CD4-positive, alpha-beta T cell treated with Interleukin-15 for 1 hour (primary cell): ENCODE measurements at regions not wholly inside any gene's neighbourhood (a gene's known extent, or its start where the extent isn't known, plus 50 kb on each side); places are given as distances from the start of the nearest gene placed in this dataset.
"Not testable (repeated sequence)": the region's sequence is repeated elsewhere in the genome, so short reads cannot be mapped to it uniquely, and the experiment has no call there.

Source experiments
- DNase-seq: peaks from one replicate; pipeline ENCODE4 v3.0.0-alpha.2; 2020

DNA sequence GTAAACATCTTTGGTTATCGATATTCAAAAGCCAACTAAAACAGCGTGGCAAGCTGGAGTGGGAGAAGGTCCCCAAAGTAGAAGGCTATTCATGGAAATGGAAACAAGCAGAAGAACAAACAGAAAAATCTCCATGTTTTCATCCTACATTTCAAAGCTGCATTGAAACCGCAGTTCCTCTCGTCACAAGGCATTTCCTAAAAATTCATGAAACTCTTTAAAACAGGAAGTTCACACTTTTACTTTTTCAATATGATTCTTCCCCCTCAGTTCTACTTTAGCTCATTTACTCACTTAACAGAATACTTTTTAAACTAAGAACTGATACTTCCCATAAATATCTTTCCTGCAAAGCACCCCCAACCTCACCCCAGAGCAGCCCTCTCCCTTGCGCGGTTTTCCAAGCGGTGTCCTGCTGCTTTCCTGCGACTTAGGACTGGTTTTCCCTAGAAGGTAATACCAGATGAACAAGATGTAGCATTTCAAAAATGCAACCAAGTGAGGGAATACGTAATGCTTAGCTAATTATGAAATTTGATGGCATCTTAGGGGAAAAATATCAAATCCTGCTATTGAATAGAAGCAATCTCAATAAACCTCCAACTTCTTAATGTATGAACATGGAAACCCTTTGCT is 228.3 kb upstream of the PKN2 start:
- no peak for DNase-seq

DNA sequence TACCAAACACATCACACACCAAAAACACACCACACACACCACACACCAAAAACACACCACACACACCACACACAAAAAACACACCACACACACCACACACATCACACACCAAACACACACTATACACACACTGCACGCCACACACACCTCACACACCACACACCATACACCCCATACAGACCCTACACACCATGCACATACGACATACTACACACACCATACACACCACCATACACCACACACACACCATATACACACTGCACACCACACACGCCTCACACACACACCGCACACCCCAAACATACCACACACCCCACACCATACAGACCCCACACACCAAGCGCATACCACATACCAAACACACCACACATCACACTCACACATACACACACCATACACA is 226.9 kb upstream of the PKN2 start:
- DNase-seq = no peak

DNA sequence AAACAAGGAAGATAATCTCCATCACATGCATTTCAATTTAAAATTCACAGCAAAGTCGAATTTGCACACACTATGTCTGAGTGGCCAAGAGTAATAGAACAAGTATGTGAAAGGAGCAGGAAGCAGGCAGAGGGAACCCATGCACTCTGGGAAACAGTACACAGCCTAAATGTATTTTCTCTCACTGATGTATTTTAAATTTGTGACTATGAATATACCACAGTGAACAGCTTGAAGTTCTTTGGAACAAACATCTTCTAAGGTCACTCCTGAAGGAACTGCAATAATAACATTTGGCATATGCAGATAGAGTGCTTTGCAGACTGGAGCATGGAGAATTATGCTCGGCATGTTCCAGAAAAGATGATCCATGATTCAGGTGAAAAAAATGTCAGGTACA is 223.1 kb upstream of the PKN2 start:
- no peak for DNase-seq

DNA sequence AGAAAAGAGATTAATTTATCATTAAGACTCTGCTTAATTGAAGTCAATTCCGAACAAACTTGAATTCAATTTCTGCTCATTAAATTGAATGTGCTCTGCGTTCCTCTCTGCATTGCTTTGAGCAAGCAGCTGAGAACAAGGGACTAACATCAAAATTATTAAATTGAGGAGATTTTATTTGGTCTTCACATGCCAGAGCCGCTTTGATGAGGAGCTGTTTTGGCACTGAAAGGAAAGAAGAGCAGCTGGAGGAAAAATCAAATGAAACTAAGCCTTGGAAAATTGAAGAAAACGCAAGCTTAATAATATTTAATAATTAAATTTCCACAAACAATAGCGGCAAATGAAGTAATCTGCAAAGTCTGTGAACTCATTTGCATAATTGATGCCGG is 222.0 kb upstream of the PKN2 start:
- no peak for DNase-seq

DNA sequence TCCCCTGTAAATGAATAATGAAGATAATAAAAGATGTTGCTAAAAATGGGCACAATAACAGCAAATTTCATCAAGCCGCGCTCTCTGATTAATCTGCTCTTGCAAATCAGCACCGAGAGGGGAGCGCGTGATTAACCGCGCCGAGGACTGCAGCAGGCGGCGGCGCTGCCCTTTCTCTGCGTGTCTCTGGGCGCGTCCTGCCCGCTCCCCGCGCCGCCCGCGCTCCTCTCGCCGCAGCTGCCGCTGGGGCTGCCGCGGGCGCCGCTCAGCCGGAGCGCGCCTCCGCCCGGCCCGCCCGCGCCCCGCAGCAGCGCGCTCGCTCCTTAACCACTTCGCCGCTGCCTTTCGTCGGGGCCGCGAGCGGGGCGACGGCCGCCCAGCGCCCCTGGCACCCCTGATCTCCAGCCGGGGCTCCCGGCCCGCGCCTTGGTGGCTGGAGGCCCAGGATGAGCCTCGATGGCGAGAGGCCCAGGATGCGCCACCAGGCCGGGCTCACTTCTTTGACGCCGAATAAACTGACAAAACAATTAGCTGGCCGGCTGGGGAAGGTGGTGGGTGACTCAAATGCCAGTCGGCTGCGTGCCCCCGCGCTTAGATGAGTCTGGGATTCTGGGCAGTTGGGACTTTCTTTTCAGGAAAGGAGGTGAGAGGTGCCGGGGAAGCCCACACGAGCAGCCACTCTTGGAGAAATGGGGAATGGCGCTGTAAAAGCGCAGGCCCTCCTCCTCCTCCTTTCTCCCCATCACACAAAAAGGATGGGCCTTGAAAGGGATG is 221.4 kb upstream of the PKN2 start:
- no peak for DNase-seq

DNA sequence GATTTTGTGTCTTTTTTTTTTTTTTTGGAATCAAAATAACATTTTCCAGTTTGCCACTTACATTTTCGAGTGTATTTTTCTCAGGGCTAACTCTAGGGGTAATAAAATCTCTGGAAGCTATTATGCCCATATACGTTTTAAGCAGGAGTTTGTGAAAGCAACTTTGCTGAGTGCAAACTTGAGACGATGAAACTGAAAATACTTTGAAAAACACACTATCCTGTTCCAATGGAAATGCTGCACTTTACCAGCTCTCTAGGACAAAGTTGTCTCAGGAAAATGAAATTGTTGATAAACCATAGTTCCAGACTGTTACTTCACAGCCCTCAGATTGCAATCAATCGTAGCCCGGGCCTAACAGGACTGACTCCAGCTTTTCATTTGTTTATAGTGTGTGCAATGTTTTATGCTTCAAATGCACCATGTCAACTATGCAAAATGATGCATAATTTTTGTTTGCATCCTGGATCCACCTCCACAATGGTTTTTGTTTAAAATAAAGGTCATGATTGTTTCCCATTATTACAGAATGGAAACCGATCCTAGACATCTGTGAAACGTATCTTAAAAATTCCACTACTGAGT is 220.6 kb upstream of the PKN2 start:
- DNase-seq = no peak

DNA sequence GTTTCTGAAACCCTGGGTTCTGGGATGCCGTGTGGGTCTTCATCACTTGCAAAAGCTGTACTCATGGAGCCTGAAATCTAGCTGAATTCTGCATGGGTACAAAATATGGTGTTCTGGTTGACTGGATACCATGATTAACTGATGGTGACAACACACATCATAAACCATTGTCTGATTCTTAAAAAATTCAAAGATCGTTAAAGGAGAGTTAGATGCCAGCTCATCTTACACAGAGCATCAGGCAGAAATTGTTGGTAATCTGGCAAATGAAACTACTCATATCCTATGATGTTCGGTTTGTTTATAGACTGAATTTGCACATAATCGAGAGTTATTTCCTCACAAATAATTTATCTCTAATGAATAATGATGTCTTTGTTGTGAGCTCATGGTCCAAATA is 218.1 kb upstream of the PKN2 start:
- no peak for DNase-seq

DNA sequence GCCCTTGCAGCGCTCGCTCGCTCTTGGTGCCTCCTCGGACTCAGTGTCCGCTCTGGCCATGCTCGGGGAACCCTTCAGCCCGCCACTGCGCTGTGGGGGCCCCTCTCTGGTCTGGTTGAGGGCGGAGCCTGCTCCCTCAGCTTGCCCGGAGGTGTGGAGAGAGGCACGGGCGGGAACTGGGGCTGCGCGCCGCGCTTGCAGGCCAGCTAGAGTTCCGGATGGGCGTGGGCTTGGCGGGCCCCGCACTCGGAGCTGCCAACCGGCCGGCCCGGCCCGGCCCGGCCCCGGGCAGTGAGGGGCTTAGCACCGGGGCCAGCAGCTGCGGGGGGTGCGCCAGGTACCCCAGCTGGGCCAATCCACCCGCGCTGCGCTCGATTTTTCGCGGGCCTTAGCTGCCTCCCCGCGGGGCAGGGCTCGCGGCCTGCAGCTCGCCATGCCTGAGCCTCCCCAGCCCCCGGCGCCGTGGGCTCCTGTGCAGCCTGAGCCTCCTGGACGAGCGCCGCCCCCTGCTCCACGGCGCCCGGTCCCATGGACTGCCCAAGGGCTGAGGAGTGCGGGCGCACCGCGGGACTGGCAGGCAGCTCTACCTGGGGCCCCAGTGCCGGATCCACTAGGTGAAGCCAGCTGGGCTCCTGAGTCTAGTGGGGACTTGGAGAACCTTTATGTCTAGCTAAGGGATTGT is 217.0 kb upstream of the PKN2 start:
- DNase-seq = no peak

DNA sequence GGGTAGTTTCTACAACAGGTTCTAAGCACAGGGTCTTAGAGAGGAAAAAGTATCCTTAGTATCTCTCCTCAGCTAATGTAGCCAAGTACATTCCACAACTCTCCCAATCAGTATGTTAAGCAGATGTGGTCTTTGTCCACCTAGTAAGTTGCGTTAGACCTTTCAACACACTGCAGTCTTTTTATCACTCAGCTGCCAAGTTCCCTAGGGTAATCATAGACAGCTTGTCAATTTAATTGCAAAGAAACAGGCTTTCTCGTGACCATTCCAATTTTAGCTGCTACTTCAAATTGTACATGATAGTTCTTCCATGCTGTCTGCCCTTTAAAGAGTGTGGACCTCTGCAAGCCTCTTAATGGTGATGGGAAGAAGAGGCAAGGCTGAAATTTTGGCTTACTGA is 211.8 kb upstream of the PKN2 start:
- no peak for DNase-seq

DNA sequence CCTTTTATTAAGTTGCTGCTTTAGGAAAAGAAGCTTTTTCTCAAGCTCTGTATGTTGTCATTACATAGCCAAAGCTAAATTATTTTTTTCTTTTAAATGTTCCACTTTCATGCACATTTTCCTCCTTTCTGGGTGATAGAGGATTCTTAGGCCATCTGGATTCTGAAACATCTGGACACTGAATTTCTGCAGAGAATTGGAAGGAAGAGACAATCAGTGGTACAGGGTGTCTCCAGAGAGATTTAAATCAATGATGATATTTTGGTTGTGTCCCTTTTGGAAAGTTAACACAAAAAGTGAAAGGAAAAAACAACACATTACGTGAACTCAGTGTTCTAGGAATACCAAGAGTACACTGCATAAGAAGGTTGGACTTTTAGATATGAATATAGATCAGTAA is 211.4 kb upstream of the PKN2 start:
- no peak for DNase-seq

DNA sequence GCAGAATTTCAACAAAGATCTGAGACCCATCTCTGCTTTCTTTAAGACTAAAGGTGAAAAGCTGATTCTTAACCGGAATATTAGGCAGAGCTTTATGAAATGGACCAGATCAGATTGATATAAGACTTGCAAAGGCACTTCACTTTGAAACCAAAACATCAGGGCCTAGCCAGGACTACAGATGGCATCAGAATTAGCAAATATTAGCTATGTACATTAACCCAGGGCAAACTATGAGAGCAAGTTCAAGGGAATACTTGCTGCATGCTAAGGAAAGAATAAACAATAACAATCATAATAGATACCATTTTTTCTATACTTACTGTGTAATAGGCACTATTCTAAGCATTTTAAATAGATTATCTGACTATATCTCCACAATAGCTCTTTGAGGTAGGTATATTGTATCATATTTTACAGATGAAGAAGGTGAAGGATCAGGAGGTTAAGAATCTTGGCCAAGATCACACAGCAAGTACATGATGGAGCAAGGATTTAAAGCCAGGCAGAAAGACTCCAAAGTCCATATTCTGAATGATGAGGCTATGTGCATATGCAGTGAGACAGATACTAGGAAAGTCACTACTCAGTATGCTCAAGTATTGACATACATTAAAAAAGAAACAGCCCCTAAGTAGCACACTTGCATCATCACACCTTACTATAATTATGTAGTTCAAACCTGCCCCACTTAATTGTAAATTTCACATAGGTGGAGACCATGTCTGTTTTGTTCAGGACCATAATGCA is 209.3 kb upstream of the PKN2 start:
- DNase-seq = no peak

DNA sequence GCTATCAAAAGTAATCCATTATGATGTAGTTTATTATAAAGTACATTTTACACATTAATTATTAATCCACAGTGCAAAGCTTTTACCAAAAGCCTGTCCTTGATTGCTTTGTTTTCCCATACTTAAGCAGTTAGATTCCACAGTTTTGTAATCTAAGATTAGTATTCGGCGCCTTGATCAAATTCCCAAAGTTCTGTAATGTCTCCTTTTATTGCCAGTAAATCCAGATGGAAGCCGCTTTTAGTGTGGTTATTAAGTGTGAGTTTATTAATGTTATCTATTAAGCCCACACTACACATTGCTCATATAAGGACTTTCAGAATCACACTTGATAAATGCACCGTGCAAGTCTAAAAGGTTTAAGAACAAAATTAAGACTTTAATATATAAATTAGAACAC is 199.2 kb upstream of the PKN2 start:
- DNase-seq = no peak

DNA sequence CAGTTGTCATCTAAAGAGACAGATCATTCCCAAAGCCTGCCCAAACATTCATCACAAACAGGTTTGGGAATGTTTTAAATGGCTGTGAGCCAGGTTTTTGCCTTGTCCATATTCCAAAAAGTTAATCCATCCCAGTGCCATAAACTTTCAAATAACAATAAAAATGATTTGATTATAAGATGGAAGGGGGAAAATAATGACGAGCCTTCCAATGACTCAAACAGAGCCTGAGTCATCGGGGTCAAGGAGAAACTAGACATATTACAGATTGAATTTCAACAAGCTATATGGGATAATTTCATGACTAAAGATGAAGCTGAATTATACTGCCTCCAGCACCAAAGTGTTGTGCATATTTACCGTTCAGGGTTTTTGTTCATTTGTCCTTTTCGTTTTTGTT is 195.8 kb upstream of the PKN2 start:
- no peak for DNase-seq

DNA sequence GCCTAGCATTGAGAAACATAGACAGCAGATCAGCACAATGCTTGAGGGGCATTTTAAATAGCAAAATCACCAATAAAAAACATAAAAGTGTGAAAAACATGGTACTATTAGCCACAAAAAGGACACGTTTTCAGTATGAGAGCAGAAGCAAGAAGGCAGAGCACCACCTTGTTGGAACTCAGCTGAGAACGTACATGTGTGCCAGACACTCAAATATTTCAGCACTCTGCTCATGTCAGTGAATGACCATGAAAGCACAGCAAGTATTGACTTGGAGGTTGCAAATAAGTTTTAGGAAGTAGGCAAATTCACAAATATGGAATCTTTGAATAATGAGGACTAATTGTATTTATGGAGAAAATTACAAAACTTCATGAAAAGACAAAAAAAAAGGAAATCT is 193.4 kb upstream of the PKN2 start:
- DNase-seq = no peak

DNA sequence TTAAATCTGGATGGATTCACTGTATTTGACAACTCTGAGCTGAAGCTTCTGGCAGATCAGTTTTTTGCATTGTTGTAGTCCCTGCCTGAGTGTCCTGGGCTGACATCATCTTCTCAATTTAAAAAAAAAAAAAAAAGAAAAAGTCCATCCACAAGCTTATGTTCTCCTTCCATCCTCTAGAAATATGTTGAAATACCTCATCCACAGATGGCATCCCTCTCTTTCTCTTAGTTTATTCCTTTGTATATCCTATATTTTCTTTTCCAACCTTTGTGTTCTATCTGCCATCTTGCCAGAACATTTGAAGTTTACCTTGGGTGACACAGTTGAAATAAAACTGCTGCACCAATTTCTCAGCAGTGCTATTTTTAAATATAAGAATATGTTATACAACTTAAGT is 184.4 kb upstream of the PKN2 start:
- no peak for DNase-seq

DNA sequence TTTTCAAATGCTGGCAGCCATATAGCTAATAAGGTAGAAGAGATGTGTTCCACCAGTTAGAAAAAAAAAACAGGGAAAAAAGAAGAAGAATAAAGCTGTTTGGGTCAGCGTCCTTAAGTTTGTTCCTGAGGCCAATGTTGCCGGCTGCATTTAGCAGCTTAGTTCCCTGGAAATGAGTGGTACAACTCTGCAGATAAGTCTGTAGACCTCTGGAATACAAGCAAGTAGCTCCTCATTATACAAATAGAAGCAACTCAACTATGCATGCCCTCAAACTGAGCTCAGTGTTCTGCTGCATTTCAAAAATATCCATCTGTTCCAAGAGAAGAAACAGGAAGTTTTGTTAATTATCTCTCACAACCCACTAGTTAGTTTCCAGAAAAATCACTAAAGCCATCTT is 181.2 kb upstream of the PKN2 start:
- no peak for DNase-seq

DNA sequence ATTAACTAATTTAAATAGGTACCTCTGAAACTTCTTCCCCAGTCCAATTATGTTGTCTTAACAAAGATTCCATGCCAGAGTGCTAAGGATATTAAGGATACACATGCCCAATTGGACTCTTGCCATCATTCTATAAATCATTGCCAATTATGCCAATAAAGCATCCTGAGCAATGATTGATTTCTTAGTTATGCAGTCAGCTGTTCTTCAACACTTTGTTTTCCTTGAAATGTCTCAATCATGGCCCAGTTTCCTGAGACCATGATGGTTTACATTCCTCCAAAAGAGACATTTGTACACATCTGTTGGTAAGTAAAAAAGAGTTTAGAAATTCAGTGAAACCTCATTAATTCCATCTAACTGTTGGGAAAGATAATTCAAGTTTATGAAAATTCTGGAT is 180.4 kb upstream of the PKN2 start:
- no peak for DNase-seq

DNA sequence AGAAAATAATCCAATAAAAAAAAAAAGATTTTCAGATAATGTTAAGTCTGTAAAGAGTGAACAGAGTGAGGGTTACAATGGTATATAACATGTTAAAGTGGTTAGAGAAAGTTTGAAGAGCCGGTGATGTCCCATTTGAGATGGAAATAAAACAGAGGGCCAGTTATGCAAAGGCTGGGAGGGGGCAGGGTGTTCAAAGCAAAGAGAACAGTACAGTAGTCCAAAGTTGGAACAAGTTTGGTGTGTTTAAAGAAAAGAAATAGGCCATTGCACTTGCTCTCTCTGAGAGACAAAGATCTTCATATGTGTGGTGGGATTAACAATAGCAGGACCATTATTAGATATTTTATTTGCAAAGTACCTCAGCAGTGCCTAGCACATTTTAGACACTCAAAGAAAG is 179.5 kb upstream of the PKN2 start:
- no peak for DNase-seq

DNA sequence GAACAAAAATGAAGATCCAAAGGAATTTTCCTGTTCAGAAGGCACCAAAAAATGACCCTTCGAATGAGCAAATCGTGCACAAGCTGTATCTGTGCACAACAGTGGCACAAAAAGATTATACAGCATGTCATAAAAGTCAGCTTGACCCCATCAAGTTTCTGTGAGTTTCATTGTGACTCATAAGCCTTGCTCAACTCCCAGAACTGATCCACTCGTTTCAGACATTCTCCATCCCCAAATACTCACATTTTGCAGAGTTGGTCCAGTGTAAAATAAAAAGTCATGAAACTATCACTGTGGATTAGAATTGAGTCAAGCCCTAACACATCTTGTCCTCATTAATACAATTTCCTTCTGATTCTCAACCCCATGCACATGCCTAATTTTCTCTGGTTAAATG is 174.7 kb upstream of the PKN2 start:
- DNase-seq = no peak

DNA sequence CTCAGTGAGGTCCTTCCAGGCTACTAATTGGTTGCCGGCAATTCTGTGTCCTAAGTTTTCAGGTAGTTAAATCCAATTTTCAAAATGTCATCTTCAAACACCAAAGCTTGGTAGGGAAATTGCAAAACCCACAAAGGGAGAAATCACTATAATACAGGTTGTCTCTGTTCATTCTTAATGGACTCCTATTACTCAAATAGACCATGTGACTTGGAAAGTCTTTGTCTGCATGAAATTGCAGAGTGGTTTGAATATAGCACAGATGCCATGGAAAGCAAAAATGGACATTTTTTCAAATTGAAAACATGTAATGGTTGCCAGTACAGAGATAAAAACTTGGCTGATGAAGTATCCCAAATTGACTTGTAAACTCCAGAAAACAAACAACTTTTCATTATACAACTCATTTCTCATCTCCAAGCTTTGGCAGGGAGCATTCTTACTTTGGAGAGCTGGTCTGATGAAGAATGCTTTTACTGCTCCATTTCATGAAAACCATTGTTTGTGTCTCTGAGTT is 169.5 kb upstream of the PKN2 start:
- no peak for DNase-seq

DNA sequence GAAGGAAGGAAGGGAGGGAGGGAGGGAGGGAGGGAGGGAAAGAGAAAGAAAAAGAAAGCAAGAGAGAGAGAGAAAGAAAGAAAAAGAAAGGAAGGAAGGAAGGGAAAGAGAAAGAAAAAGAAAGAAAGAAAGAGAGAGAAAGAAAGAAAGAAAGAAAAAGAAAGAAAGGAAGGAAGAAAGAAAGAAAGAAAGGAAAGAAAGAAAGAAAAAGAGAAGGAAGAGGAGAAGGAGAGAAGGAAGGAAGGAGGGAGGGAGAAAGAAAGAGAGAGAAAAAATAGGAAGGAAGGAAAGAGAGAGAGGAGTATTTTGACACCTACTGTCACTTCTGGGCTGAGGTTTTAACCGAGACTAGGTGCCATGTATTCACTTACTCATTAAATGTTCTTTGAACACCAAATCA is 166.6 kb upstream of the PKN2 start:
- not testable (repeated sequence) for DNase-seq

DNA sequence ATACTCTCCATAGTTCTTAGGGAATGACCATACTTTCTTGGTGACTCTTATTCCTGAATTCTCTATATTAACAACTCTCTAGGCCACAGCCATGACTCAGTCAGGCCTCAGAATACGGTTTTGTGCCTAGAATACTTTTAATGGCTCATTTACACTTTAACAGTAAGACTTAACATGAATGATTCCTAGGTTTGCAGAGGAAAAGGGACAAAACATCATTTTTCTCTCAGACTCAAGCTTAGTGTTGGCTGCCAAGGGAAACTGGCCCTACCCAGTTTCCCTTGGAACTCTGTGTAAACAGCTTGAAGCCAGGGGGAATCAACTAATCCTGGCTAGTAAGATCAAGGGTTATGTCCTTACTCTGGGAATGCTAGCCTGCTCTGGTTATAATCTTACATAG is 164.9 kb upstream of the PKN2 start:
- no peak for DNase-seq
